ENCODE measurements at regions not wholly inside any gene's neighbourhood (a gene's known extent, or its start where the extent isn't known, plus 50 kb on each side); places are given as distances from the start of the nearest gene placed in this dataset.
"Not testable (repeated sequence)": the region's sequence is repeated elsewhere in the genome, so short reads cannot be mapped to it uniquely, and the experiment has no call there.

DNA sequence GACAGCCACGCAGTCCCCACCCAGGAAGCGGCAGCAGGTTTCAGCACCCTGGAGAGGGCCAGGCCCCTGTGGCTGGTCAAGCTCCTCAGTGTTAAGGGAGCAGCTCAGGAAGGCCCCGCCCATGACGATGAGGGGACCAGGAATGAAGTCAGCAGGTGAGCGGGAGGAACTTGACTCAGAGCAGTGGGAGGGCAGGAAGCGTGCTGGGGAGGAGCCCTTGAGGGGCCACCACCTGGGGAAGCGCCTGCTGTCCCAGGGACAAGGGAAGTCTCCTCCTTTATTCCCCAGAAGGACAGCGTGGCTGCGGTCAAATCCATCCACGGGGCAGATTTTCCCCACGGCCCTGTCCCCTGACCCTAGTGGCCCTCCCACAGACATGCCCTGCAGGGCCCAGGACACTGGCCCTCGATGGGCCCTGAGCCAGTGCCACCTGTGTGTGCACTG is 357.6 kb downstream of the ADGRD1 start:
- not testable (repeated sequence) for TF ChIP-seq CTCF, POLR2A (IDR thresholded peaks at IDR 0.05)
